AG09309 (cell line): ENCODE measurements at regions not wholly inside any gene's neighbourhood (a gene's known extent, or its start where the extent isn't known, plus 50 kb on each side); places are given as distances from the start of the nearest gene placed in this dataset.

ENCODE experiments used
- DNase-seq: peaks from one replicate; pipeline ENCODE4 v3.0.0-alpha.2; 2010; ENCODE audit warnings: low read depth
- H3K4me3 ChIP-seq: 2 replicates; pipeline ENCODE4 v1.5.1; 2011; ENCODE audit warnings: mild to moderate bottlenecking, low read depth, low read length, moderate library complexity; ENCODE audit not compliant: control insufficient read depth
- TF ChIP-seq, protein P1 (sequence below): IDR thresholded peaks from 2 replicates; pipeline ENCODE4 v1.5.1; 2011; ENCODE audit warnings: mild to moderate bottlenecking, low read depth, low read length, inconsistent platforms; ENCODE audit not compliant: insufficient read depth, control insufficient read depth; ENCODE audit errors: missing control alignments

- no peak overlapping the region for H3K4me3 ChIP-seq
- TF ChIP-seq, protein P1, sequence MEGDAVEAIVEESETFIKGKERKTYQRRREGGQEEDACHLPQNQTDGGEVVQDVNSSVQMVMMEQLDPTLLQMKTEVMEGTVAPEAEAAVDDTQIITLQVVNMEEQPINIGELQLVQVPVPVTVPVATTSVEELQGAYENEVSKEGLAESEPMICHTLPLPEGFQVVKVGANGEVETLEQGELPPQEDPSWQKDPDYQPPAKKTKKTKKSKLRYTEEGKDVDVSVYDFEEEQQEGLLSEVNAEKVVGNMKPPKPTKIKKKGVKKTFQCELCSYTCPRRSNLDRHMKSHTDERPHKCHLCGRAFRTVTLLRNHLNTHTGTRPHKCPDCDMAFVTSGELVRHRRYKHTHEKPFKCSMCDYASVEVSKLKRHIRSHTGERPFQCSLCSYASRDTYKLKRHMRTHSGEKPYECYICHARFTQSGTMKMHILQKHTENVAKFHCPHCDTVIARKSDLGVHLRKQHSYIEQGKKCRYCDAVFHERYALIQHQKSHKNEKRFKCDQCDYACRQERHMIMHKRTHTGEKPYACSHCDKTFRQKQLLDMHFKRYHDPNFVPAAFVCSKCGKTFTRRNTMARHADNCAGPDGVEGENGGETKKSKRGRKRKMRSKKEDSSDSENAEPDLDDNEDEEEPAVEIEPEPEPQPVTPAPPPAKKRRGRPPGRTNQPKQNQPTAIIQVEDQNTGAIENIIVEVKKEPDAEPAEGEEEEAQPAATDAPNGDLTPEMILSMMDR = no peak
- no peak for DNase-seq
Measured at GRCh38 chr1:96365076-96365475, 356.5 kb upstream of the PTBP2 start.

- TF ChIP-seq, protein P1 = no peak
- no peak overlapping the region for H3K4me3 ChIP-seq
- no peak for DNase-seq
Measured at GRCh38 chr1:96365596-96366390, 355.8 kb upstream of the PTBP2 start.

DNA sequence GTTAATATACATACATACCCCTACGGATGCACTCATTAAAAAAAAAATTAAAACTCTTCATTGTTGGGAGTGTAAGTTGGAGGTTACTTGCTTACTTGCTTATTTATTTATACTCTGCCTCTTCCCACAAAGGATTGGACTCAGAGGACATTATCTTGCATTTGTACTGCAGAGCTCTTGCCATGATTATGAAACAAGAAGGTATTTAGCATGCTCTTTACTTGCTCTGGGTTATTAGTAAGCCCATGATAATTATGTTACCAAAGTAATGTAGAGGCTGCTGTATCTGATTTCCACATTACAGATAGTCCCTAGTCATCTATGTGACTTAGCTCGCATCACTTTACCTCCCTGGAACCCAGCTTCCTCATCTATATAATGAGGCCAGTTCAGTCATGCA is 355.1 kb upstream of the PTBP2 start:
- TF ChIP-seq, protein P1 = no peak
- no peak for DNase-seq

DNA sequence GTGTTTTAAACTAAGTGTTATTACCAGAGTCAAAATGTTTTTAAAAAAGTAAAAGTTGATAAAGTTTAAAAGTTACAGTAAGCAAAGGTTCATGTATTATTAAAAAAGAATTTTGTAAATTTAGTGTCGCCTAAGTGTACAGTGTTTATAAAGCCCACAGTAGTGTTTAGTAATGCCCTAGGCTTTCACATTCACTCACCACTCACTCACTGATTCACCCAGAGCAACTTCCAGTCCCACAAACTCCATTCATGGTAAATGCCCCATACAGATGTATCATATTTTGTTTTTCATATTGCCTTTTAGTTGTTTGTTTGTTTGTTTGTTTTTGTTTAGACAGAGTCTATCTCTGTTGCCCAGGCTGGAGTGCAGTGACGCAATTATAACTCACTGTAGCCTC is 353.8 kb upstream of the PTBP2 start:
- no peak overlapping the region for H3K4me3 ChIP-seq
- DNase-seq = no peak
- TF ChIP-seq, protein P1 = no peak

More for the DNA sequence above, 355.1 kb upstream of the PTBP2 start:
- no peak overlapping the region for H3K4me3 ChIP-seq

GRCh38 chr1:96370757-96371156 is 350.8 kb upstream of the PTBP2 start:
- DNase-seq = peak; percentile 67
- no peak overlapping the region for H3K4me3 ChIP-seq
- TF ChIP-seq, protein P1 = no peak

DNA sequence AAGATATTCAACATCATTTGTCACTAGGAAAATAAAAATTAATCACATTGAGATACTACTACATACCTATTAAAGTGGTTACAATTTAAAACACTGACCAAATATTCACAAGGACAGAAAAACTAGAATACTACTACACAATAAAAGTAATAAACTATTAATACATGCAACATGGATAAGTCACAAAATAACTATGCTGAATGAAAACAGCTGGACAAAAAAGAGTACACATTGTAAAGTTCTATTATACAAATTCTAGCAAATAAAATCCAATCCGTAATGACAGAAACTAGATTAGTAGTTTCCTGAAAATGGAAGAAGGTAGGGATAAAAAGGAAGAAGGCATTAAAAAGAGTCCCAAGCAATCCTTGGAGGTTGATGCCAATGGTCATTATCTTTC is 348.7 kb upstream of the PTBP2 start:
- no peak for DNase-seq
- TF ChIP-seq, protein P1 = no peak
- H3K4me3 ChIP-seq = no peak overlapping the region
